ENCODE measurements at regions not wholly inside any gene's neighbourhood (a gene's known extent, or its start where the extent isn't known, plus 50 kb on each side); places are given as distances from the start of the nearest gene placed in this dataset.

GRCh38 chr1:222950892-222951291 is 136.1 kb downstream of the DISP1 start:
- no peak for DNase-seq (ENCODE audit: low read depth)
- no peak for TF ChIP-seq CTCF (IDR thresholded peaks at IDR 0.05; ENCODE audit: insufficient read depth, low read depth, low read length)

GRCh38 chr1:222953585-222953984 is 138.7 kb downstream of the DISP1 start:
- DNase-seq (ENCODE audit: low read depth), result no peak
- no peak for TF ChIP-seq CTCF (IDR thresholded peaks at IDR 0.05; ENCODE audit: insufficient read depth, low read depth, low read length)
- no peak overlapping the region for H3K4me3 ChIP-seq (ENCODE audit: low read depth, low read length)

More at GRCh38 chr1:222950892-222951291, 136.1 kb downstream of the DISP1 start:
- no peak overlapping the region for H3K4me3 ChIP-seq (ENCODE audit: low read depth, low read length)

GRCh38 chr1:222955964-222956363 is 141.1 kb downstream of the DISP1 start:
- no peak overlapping the region for H3K4me3 ChIP-seq (ENCODE audit: low read depth, low read length)
- DNase-seq (ENCODE audit: low read depth), result no peak
- TF ChIP-seq CTCF (IDR thresholded peaks at IDR 0.05; ENCODE audit: insufficient read depth, low read depth, low read length), result no peak

- DNase-seq (ENCODE audit: low read depth), result no peak
- H3K4me3 ChIP-seq (ENCODE audit: low read depth, low read length), result no peak overlapping the region
- TF ChIP-seq CTCF (IDR thresholded peaks at IDR 0.05; ENCODE audit: insufficient read depth, low read depth, low read length), result no peak
Measured at GRCh38 chr1:222956601-222957000, 141.8 kb downstream of the DISP1 start.

GRCh38 chr1:222967466-222968240 is 152.8 kb downstream of the DISP1 start:
- H3K4me3 ChIP-seq (ENCODE audit: low read depth, low read length), result no peak overlapping the region
- TF ChIP-seq CTCF (IDR thresholded peaks at IDR 0.05; ENCODE audit: insufficient read depth, low read depth, low read length), result no peak
- no peak for DNase-seq (ENCODE audit: low read depth)

- no peak for TF ChIP-seq CTCF (IDR thresholded peaks at IDR 0.05; ENCODE audit: insufficient read depth, low read depth, low read length)
- H3K4me3 ChIP-seq (ENCODE audit: low read depth, low read length), result no peak overlapping the region
- DNase-seq (ENCODE audit: low read depth), result no peak
Measured at GRCh38 chr1:222970040-222970439, 155.2 kb downstream of the DISP1 start.

- no peak for TF ChIP-seq CTCF (IDR thresholded peaks at IDR 0.05; ENCODE audit: insufficient read depth, low read depth, low read length)
- DNase-seq (ENCODE audit: low read depth), result no peak
- no peak overlapping the region for H3K4me3 ChIP-seq (ENCODE audit: low read depth, low read length)
Measured at GRCh38 chr1:222970711-222971110, 155.9 kb downstream of the DISP1 start.
